ENCODE measurements at regions not wholly inside any gene's neighbourhood (a gene's known extent, or its start where the extent isn't known, plus 50 kb on each side); places are given as distances from the start of the nearest gene placed in this dataset.

DNA sequence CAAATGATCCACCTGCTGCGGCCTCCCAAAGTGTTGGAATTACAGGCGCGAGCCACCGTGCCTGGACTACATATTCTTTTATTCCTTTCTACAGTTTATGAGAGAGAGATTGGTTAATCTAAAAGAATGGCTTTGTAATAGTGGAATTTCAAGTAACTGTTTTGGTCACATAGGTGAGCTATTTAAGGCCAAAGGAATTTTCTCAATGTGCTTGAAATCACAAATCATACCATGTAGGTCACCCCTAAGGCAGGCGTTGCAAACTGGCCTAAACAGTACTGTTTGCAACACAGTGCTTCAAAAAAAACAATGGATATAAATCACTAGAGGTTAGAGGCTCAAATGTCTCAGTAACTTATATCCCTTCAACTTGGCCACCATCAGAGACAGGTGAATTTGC, 103.7 kb upstream of the PTPRR start:
- TF ChIP-seq L3MBTL2 (conservative IDR thresholded peaks at IDR 0.05) (no peak), HDGF (IDR thresholded peaks at IDR 0.05; ENCODE audit: borderline replicate concordance) (no peak)
